ENCODE measurements at regions not wholly inside any gene's neighbourhood (a gene's known extent, or its start where the extent isn't known, plus 50 kb on each side); places are given as distances from the start of the nearest gene placed in this dataset.
"Not testable (repeated sequence)": the region's sequence is repeated elsewhere in the genome, so short reads cannot be mapped to it uniquely, and the experiment has no call there.

DNA sequence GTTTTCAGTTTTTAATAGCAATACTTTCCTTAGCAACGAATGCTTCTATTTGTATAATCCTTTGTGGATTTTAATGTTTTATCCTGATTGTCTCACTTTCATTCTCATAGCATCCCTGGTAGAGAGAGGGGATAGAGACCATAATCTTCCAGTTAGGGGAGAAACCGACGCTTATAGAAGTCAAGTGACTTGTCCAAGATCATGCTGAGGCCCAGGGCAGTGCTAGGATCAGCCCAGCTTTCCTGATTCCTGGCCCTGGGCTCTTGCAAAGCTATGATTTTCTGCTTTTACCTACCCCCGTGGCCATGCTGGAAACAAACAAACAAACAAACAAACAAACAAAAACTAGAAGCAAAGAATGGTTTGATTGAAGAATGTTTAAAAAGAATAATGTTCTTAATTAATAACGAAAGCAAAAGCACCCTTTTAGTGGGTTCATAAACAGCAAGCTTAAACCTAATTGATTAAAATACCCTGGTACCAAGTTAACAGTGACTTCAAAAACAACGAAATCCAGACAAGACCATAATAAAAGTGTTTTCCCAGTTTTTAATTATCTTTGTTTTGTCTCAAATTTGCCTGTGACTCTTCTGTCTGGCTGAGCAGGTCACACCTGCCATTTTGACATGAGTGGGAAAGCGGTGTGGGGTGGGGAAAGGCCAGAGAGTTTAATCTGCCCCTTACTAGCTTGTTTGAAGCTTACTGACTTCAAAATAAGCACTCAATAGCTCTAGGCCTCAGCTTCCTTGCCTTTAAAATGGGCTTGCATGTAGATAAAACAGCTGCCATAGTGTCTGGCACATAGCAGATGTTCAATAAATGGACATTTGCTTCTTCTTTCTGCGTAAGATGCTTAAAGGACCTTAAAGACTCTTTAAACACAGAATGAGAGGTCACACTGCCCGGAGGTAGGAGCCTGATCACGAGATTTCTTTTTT, 116.6 kb upstream of the MYCN start:
- DNase-seq (ENCODE audit: low spot score), result no peak

- not testable (repeated sequence) for DNase-seq (ENCODE audit: low spot score)
These were observed 115.9 kb upstream of the MYCN start for GRCh38 chr2:15824467-15824866.

DNA sequence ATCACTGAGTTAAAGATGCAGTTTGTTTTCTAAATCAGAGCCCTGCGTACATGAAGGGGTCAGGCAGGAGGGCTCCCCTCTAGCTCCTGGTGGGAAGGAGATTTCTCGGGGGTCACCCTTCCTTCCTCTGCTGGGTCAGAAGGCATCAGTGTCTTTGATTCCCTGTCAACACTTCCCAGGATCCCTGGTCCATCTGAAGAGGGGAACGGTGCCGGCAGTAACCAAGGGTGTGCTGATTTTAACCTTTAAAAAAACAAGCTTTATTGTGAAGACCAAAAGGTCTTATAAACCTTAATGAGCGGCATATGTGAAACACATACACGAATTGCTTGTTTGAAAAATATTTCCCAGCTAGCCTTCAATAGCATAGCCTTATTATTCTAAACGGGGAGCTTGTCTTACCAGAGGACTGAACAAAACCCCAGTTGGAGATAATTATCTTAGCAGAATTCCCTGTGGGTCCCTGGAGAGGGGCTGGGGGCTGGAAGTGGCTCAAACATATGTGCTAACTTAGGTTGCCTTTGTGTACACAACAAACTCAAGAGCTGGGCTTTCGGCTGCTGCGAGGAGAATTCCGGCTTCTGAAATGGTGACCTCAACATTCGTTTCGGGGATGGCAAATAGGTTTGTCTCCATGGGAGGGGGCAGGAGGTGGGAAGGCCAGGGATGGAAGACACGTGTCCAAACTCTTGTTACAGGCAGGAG, 114.9 kb upstream of the MYCN start:
- DNase-seq (ENCODE audit: low spot score), result no peak

GRCh38 chr2:15826273-15826717, 114.1 kb upstream of the MYCN start:
- peak; percentile 41 for DNase-seq (ENCODE audit: low spot score)

DNA sequence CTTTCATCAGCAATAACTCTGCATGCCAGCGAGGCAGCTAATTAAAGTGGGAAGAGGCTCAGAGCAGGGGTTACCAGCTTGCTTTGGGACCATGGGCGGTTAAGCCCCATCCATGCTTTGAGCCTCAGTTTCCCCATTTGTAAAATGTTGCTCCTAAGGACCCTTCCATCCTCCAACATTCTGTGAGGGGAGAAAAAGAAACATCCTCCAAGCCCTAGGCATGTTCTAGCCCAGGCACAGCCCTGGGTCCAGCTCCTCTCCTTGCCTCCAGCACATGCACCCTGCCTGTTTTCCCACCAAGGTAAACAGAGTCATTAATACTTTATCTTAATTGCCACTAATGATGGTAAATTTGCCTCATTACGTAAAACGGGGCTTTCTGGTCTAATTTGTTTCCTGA, 113.3 kb upstream of the MYCN start:
- no peak for DNase-seq (ENCODE audit: low spot score)

DNA sequence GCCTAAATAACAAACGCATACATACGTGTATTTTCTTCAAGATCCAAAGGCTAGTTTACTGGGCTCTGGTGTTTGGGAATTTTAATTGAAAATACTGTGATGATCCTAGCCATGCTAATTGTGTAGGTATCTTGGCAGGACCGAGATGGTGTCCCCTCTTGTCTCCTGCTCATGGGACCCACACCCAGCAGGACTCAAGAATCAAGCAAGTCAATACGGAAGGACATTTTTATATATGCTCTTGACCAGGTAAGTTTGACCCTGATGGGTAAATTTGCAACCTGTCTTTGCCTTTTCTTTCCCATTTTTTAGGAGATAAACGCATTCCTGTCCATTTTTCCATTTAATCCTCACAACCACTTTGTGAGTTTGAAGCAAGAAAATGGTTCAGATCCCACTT, 111.8 kb upstream of the MYCN start:
- DNase-seq (ENCODE audit: low spot score), result no peak

DNA sequence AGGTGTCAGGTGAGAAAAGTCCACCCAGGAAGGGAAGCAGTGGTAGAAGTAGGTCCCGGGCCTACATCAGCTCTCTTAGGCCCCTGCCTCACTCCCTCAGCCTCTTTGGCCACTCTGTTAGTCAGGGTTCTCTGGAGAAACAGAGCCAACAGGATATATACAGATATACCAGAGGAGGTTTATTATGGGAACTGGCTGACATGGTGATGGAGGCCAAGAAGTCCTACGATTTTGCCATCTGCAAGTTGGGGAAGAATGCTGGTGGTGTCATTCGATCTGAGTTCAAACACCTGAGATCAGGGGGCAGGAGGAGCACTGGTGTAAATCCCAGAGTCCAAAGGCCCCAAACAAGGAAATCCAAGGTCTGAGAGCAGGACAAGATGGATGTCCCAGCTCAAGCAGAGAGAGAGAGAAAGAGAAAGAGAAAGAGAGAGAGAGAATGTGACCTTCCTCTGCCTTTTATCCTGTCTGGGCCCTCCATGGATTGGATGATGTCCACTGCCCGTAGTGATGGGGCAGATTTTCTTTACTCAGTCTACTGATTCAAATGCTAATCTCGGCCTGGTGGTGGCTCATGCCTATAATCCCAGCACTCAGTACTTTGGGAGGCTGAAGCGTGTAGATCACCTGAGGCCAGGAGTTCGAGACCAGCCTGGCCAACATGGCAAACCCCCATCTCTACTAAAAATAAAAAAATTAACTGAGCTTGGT, 111.1 kb upstream of the MYCN start:
- DNase-seq (ENCODE audit: low spot score), result no peak

DNA sequence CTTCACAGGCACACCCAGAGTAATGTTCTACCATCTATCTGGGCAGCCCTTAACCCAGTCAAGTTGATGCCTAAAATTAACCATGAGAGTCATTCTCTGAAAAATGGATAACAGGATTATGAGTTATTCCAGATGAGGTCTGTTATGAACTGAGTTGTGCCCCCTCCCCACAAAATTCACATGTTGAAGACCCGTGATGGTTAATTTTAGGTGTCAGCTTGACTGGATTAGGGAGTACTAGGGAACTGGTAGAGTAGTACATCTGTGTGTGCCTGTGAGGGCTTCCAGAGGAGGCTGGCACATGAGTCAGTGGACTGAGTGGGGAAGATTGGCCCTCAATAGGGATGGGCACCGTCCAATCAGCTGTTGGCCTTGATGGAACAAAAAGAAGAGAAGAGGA, 110.4 kb upstream of the MYCN start:
- DNase-seq (ENCODE audit: low spot score), result no peak

DNA sequence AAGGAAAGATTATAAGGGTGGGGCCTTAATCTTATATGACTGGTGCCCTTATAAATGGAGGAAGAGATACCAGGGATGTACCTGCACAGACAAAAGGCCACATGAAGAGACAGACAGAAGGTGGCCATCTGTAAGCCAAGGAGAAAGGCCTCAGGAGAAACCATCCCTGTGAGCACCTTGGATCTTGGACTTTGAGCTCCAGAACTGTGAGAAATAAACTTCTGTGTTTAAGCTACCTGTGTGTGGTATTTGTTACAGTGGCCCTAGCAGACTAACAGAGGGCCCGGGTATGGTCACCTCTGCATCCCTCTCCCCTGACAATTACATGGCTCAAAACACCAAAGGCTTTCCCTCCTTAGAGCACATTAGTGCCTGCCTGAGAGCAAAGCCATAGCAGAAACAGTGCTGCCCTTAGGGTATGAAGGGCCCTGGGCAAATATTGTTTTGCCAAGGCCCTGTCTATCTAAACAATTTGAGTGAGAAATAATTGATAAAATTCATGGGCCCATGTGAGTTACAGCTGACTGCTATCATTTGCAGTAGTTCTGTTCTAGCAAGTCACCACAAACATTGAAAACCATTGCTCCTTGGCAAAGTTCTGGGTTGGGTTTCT, 109.3 kb upstream of the MYCN start:
- DNase-seq (ENCODE audit: low spot score), result no peak

- no peak for DNase-seq (ENCODE audit: low spot score)
These were observed 108.2 kb upstream of the MYCN start for GRCh38 chr2:15832030-15832709.

DNA sequence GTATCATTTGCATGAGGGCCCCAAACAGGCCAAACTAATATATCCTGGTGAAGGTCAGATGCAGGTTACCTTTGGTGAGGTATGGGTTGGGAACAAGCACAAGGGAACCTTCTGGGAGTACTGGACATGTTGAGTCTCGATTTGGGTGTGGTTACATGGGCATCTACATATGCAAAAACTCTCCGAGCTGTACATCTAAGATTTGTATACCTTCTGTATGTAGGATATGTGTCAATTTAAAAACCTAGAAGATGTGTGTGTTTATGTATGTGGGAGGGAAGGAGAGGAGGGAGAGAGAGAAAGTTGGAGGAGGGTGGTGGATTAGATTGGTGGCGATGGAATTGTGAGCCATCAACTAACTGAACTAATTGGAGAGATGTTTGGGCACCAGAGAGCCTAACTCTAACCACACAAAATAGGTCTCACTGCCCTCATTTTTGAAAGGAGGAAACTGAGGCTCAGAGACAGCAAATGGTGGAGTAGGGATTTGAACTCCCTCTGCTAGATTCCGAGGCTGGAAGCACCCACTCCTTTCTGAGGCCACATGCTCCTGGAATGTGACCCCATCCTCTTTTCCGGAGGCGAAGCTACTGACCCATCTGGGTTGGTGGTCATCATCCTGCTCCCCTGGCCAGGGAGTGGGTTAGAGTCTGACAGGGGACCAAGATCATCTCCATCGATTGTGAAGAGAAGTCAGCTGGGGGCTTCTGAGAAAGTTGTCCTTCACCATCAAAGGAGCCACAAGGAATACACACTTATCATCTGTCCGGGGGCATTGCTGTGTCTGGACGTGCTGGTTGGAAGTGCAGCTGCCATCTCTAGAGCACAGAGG, 107.3 kb upstream of the MYCN start:
- no peak for DNase-seq (ENCODE audit: low spot score)

GRCh38 chr2:15833731-15834130, 106.6 kb upstream of the MYCN start:
- DNase-seq (ENCODE audit: low spot score), result no peak

GRCh38 chr2:15834381-15835031, 105.8 kb upstream of the MYCN start:
- DNase-seq (ENCODE audit: low spot score), result no peak

DNA sequence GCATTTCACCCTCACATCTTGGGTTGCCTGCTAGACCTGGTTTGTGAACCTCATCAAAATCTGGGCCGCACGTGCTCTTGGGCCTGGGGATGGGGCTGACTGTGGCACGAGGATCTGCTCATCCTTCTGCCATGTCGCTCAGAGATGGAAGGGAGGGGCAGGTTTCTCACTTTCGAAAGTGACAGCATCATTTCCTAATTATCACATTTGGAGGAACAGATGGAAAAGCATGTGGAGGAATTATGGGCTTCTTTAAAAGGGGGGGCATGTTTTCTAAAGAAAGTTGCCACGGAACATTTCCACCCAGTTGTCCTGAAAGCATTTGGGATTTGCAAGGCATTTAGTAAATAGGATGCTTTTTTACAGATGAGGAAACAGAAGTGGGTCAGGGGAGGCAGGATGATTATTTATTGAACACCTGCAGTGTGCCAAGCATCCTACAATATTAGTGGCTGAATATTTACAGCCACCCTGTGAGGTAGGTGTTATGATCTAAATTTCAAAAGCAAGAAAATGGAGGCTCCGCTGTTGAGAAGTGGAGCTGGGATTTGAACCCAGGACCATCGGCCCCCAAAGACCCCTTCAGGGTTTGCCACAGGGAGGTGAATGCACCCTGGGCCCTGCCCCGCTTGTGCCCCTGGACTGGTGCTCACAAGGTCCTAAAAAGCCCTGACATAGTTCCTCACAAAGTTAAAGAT, 104.2 kb upstream of the MYCN start:
- no peak for DNase-seq (ENCODE audit: low spot score)

DNA sequence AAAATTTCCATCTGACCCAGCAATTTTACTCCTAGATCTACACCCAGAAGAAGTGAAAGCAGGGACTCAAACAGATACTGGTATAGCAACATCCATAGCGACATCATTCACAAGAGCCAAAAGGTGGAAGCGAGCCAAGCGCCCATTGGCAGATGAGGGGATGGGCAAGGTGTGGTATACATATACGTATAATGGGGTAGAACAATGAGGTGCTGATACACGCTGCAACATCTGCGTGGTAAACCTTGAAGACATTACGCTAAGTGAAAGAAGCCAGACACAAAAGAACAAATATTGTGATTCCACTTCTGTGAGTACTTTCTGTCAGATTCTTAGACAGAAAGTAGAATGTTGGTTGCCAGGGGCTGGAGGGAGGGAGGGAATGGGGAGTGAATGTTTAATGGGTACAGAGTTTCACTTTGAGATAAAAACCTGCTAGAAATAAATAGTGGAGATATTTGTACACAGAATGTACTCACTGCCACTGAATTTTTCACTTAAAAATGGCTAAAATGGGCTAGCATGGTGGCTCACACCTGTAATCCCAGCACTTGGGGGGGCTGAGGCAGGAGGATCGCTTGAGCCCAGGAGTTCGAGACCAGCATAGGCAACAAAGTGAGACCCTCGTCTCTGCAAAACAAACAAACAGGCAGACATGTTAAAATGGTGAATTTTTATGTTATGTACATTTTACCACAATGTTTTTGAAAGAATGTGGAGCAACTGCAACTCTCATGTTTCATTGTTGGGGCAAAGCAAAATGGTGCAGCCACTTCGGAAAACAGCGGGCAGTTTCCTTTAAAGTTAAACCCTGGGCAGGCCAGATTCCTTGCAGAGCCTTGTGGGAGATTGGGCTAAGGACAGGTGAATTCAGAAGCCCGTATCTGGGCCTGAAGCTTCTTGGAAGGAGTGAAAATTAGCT, 103.4 kb upstream of the MYCN start:
- no peak for DNase-seq (ENCODE audit: low spot score)

- DNase-seq (ENCODE audit: low spot score), result no peak
These were observed 101.8 kb upstream of the MYCN start for GRCh38 chr2:15838481-15839090.

DNA sequence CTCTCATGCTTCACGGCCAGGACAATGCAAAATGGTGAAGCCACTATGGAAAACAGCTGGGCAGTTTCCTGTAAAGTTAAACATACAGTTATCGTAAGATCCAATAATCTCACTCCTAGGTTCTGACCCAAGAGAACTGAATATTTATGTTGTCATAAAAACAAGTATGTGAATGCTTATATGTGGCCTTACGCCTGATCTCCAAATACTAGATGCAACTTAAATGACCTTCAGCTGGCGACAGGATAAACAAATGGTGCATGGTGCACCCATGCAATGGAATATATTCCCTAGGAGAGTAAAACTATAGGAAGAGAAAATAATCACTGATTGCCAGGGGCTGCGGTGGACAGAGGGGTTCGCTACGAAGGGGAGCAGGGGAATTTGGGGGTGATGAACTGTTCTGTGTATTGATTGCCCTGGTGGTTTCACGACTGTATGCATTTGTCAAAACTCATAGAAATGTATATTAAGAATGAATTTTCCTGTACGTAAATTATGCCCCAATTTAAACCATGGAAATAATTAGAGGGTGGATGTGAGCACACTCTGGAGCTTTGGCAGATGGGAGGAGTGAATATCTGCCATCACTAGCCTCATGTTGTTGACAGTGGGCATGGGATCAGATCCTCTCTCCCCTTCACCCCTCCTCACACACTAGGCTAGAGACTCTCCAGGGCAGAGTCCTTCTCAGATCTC, 100.8 kb upstream of the MYCN start:
- DNase-seq (ENCODE audit: low spot score), result no peak
